H1 (cell line): ENCODE measurements at regions not wholly inside any gene's neighbourhood (a gene's known extent, or its start where the extent isn't known, plus 50 kb on each side); places are given as distances from the start of the nearest gene placed in this dataset.

Source experiments
- BACH1 ChIP-seq: IDR thresholded peaks from 2 replicates; pipeline ENCODE4 v1.6.1; 2012; ENCODE audit warnings: low read length, improper control_type of control experiment
- SP2 ChIP-seq: IDR thresholded peaks from 2 replicates; pipeline ENCODE4 v1.6.1; 2012; ENCODE audit warnings: mild to moderate bottlenecking, low read length, inconsistent platforms
- YY1 ChIP-seq: IDR thresholded peaks from 2 replicates; pipeline ENCODE4 v1.6.1; 2011; ENCODE audit warnings: low read depth, mild to moderate bottlenecking, low read length

DNA sequence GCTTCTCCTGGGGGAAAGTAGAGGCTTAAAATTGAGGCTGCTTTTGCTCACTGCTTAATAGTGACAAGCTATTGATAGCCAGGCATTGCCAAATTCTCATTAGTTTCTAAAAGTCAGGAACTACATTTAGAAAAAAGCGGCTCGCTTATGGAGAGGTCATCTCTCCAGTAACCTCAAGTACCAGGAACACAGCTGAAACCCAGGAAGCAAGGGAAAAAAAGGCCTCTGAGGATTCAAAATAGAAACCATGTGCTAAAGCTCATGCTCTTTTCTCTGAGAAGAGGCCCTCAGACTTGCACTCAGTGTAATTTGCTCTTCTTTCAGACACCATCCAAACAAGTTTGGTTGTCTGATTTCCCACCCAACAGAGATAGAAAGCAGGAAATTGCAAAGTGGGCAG lies 261.4 kb upstream of the USP25 start (continued):
- TF ChIP-seq BACH1 (no peak), SP2 (no peak), YY1 (no peak)
